NCI-H524 (cell line): ENCODE measurements at regions not wholly inside any gene's neighbourhood (a gene's known extent, or its start where the extent isn't known, plus 50 kb on each side); places are given as distances from the start of the nearest gene placed in this dataset.
A peak's percentile ranks its signal among the peaks of the same experiment; 100 is the strongest.

Experiments used
- DNase-seq, 2 experiments: peaks; one replicate each; lab custom pipeline; 2025; lab: John Stamatoyannopoulos, UW

DNA sequence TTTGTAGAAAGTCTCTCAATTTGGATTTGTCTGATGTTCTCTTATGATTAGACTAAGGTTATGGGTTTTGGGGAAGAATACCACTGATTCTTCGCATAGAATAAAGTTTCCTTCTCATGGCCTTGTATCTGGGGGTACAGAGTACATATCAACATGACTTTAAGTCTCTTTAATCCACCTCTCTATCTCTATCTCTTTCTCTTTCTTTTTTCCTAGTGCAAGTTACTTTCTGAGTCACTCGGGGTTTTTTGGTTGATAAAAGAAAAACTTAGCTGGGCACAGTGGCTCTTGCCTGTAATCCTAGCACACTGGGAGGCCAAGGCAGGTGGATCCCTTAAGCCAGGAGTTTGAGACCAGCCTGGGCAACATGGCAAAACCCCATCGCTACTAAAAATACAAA is 100.1 kb upstream of the MAP4K3 start:
- no peak for DNase-seq

DNA sequence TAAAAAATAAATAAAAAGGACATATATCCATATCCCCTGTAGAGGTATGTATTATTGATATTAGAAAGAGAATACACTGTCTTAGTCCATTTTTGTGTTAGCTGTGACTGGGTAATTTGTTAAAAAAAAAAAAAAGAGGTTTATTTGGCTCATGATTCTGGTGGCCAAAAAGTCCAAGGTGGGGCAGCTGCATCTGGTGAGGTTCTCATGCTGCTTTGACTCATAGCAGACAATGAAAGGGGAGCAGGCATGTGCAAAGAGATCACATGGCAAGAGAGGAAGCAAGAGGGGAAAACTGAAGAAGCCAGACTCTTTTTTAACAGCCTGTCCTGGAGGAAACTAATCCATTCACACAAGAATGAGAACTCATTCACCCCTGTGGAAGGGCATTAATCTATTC is 101.6 kb upstream of the MAP4K3 start:
- no peak for DNase-seq

DNA sequence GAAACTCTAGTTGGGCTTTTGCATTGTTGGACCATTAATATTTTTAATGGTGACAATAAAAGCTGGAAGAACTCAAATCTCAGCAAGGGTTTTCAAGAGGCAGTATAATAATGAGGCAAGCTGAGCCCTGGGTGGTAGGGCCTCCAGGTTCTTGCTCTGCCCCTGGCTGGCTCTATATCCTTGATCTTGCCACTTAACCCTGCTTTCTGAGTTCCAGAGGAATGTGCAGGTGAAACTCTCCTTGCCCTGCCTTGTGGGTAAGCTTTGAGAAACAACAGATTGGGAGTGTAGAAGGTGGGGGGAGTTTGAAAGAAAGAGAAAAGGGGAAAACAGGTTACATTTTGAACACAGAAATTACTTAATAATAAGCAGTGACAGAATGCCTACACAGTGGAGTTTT is 103.3 kb upstream of the MAP4K3 start:
- DNase-seq = no peak

DNA sequence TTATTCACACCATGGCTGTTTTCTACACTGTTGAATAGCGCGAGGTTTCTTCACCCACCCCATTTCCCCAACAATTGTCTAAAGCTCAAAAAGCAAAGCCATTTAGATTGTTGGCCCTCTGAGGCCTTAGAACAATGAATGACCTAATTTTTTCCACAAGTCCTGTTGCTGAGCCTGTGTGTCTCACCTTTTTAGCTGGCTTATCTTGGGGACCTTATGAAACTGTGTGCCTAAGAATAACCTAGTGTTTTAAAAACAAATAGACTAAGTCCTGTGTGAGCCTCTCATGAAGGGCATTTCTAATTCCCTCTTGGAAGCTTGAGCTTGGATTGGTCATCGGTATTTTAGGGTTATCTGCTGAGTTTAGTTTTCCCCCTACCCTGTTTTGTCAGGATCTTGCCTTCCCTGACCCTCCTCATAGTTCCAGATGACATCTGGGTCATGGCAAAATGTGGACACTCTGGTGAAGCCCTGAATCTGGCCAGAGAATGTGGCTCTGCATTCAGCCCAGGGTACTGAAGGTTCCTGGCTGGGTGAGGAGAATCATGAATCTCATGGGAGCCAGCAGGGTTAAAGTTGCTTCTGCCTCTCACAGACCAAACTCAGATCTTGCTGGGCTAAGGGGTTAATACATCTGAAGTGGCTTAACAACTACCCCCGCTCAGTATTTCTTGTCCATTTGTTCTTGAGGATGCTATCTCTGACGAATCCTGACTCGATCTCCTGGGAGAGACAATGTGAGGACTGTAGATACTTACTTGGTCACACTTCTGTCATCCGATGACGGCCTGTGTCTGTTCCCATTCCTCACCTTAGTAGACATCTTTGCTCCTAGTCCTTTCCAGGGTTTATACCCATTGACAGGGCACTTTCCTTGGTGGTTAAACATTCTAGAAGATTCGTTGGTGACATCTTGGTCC is 104.2 kb upstream of the MAP4K3 start:
- no peak for DNase-seq

DNA sequence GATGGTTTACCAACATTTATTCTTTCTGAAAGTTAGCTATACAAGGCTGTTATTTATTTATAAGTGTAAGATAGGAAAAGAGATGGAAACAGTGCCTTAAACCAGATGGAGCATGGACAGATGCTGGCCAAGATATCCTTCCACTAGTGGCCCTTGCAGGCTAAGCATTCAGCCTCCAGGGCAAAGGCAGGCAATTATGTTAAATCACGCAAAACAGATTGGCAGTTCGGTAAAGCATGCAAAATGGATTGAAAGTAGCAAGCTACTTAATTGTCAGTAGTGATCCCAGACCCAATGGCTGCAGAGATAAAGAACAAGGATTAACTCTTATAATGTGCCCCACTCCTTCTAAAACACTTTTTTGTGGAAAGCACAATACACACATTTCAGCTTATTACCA is 105.4 kb upstream of the MAP4K3 start:
- peak; percentile 56 to 85 for DNase-seq

DNA sequence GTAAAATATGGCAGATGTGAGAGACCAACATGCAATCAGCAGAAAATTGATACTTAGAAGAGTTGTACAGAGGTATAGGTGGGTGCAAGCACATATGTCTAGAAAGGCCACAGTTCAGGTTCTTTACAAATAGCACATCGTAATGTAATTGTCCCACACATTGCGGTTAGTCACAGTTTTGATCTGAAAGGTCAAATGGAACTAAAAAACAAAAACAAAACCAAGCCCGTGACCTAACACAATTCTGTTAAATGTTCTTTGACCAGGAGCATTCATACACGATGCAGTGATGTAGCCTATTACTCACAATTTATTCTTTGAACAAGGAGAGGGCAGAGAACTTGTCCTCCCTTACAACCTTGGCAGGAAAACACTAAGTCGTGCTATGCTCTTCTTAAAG is 108.9 kb upstream of the MAP4K3 start:
- DNase-seq = no peak

DNA sequence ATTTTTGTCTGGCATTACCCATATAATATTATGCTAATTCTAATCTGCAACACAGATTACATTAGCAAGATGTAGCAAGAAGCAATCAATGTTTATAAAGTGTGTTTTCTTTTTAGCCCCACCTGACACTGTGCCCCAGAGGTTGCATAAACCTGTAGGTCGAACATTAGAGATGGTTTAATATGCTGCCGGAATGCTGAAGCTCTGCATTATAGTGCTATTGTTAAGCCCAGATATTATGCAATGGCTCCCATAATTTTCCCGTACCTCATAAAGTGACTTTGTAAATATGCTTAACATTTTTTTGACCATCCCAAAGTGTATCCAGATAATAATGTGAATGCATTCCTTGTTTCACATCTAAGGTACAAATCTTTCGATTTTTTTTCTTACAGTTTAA is 109.3 kb upstream of the MAP4K3 start:
- DNase-seq = no peak

DNA sequence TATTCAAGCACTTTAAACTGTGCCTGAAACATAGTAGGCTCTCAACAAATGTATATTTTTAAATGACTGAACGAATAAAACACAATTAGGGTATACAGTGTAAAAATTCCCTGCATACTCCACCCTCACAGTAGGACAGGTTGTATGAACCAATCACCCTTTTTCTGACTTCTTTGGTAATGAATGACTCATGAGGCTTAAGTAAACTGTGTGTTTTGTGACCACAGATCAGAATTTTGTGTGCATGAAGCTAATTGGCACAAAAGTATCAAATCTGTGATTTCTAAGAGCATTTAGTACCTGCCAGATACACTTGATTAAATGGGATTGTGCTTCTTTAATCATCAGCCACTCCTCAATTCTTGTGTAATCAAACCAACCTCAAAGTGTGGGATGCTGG is 109.9 kb upstream of the MAP4K3 start:
- DNase-seq = no peak

DNA sequence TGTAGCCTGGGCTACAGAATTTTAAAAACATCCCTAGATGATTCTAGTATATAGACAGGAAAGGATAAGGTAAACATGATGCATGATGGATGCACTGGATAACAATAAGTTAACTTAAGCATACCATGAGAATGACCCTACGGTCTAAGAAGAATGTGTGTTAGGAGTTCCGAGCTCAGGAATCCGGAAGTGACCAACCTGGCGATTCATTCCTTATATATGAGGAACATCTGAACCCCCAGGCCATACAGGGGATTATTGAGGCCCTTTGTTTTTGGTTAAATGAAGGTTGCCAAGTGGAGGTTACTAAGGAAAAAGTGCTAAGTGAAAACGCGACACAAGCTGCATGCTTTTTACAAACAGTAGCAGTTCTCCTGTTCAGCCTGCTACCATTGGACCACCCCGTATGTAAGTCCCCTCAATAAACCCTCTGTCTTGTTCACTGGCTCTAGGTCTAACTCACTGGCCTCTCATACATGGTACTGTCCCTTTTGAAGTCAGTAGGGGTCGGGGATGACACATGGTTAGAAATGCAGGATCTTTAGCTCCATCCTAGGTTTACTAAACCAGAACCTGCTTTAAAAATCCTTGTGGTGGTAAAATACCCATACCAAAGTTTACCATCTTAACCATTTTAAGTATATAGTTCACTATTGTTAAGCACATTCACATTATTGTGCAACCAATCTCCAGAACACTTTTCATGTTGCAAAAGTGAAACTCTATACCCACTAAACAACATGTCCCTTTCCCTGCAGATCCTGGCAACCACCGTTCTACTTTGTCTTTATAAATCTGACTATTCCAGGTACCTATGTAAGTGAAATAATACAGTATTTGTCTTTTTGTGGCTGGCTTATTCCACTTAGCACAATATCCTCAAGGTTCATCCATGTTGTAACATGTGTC is 111.0 kb upstream of the MAP4K3 start:
- no peak for DNase-seq

DNA sequence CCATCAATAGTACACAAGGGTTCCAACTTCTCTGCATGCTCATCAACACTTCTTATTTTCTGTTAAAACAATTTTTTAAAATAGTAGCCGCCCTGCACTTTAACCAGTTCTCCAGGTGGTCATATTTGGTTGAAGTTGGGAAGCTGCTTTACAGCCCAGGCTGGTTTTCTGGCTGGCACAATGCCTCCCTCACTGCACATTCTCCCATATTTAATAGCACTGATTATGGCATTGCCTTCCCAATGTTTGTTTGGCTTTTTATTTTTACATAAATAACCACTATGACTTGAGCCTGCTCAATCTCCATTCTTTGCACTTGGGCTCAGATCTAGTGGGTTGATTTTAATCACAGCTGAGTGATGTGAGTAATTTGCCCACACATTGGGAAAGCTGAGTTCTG is 111.9 kb upstream of the MAP4K3 start:
- no peak for DNase-seq

DNA sequence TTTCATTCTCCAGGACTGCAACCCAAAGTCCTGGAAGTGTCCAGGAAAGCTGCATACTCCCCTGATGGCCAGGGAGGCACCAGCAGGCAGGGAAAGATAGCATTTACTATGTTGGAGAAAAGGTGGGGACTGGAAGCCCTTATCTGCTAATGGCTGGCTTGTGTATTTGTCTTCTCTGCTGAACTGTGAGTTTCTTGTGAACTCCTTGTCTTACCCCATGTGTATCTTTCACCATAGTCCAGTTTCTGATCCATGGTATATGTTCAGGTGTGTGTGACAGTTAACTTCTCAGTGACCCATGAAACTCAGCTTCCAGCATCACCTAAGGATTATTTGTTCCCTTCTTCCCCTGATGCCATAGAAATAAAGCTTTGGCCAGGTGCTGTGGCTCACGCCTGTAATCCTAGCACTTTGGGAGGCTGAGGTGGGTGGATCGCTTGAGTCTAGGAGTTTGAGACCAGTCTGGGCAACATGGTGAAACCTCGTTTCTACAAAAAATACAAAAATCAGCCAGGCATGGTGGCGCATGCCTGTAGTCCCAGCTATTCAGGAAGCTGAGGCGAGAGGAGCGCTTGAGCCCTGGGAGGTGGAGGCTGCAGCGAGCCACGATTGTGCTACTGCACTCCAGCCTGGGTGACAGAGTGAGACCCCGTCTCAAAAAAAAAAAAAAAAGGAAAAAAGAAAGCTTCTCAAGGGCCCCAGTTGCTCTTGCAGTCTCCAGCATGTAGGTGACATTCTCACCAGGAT is 112.8 kb upstream of the MAP4K3 start:
- no peak for DNase-seq

DNA sequence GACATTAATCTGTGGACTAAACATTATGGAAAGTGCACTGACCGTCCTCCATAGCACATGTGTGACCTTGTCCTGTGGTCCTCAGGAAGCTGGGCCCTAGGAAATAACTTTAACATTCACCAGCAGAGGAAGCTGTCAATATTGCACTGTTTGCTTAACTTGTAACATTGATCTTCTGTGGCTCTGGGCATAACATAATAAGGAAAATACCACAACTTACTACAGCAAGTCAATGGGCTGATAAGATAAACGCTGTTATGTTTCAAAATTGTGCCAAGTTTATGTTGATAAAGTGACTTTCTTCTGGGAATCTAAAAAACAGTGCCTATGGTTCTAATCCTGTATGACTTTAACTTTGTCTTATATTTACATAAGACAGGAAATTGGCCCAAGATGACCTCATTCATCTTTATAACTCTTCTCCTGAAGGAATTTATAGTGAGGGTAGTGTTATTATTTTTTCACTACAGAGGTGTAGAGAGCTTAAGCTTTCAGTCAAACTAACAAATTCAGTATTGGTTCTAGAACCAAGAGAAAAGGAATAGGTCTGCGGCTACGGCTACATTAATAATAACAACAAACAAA is 113.7 kb upstream of the MAP4K3 start:
- DNase-seq = no peak

DNA sequence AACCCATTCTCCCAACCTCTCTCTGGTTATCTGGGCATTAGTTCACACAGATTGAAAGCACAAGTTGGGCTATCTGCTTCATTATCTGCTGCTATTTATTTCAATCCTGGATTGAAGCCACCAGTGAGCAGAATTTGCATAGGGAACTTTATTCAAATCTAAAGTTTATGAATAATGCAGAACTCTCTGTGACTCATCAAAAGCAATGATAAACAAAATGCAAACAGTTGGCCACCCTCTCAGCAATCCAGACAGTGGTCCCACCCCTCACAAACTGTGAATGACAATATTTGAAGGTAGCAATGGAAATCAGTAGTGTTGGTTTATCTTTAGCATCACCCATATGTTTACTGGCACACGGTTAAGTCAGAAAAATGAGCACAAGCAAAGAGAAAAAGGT is 106.8 kb upstream of the TMEM178A start:
- DNase-seq = no peak

DNA sequence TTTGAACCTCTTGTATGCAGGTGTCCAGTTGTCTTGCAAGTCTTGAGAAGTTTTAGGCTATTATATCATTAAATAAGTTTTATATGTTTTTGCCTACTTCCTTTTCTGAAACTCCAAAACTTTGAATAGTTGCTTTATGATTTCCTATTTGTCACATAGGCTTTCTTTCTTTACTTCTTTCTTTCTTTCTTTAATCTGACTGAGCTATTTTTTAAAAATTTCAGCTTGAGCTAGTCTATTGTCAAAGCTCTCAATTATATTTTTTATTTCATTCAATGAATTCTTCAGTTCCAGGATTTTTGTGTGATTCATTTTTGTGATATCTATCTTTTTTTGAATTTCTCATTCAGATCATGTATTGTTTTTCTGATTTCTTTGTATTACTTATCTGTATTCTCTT is 102.1 kb upstream of the TMEM178A start:
- no peak for DNase-seq

DNA sequence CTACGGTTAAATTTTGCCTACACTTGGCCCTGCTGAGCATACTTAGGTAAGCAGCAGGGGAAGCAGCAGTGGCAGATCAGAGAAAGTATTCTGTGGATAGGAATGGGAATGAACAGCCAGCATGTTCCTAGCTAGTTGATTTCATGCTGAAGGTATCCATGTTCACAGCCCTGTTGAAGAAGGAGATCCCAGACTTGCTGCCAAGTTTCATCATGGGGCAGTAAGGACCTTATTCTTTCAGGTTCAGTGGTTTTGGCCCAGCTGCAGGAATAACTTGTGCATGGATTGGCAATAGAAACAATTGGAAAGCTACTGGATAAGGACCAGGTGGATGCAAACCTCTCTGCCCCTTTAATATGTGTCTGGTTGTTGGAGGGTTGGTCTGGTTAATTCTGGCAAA is 98.2 kb upstream of the TMEM178A start:
- no peak for DNase-seq

DNA sequence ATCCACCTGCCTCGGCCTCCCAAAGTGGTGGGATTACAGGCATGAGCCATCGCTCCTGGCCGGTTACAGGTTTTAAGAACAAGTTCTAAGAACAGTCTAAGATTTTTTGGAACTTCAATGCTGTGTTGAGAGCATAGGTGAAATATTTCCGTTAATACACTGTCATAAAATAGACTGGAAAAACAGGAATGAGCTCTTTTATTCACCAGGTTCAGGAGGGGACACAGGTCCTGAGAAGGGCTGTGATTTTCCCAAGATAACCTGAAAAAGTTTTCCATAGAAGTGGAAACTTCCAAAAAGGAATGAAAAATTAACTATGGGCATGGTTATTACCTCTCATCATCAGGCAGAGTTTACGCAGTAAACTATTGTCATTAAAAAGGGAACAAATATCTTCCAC is 97.6 kb upstream of the TMEM178A start:
- DNase-seq = no peak

DNA sequence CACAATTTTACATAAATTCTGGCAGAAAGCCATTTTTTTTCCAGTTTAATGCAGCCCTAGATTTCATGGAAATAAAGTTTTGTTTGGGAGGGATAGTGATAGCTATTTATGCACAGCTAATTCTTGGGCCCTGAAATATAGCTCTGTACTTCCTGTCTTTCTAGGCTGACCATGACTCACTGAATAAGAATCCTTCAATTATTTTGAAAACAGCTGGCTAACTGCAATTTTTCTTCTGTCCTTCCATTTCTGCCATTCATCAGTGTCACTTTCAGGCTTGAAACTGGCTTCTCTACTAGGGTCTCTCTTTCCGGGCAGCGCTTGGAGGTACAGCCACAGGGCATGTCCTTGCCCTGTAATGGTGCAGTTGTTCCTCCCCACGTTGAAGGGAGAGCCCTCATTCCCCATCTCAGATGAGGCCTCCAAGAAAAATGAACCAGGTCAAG is 97.1 kb upstream of the TMEM178A start:
- DNase-seq = no peak

DNA sequence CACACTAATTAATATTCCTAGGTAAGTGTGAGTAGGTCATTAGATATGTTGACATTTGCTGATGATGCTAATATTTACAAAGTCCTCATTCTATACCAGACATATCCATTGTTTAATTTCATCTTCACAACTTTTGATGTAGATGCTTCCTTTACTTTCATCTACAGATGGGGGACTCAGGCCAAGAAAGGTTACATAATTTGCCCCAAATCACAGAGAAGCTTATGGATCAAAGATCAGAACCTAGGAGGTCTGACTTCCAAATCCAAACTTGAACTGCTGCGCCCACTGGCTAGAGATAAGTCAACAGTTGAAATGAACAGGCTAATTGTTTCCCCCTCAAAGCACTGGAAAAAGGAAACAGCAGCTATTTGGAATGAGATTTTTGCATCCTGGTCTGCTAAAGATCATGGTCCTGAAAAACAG is 95.6 kb upstream of the TMEM178A start:
- DNase-seq = no peak

DNA sequence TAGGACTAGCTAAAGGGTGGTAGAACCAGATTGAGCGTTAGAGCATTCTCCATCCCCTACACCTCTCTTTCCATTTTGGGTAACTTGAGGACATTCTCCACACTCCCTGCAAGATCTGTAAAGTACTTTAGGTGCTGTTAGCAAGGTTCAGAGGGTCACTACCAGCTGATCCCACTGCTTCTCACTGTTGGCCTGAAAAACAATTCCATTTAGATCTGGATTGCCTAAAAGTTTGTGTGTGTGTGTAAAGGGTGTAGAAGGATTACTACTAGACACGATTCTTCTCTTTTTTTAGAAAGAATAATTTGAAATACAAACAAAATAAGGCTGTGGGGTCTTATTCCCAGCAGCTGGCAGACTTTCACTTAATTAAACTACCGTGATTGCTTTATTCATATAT is 95.1 kb upstream of the TMEM178A start:
- DNase-seq = no peak

DNA sequence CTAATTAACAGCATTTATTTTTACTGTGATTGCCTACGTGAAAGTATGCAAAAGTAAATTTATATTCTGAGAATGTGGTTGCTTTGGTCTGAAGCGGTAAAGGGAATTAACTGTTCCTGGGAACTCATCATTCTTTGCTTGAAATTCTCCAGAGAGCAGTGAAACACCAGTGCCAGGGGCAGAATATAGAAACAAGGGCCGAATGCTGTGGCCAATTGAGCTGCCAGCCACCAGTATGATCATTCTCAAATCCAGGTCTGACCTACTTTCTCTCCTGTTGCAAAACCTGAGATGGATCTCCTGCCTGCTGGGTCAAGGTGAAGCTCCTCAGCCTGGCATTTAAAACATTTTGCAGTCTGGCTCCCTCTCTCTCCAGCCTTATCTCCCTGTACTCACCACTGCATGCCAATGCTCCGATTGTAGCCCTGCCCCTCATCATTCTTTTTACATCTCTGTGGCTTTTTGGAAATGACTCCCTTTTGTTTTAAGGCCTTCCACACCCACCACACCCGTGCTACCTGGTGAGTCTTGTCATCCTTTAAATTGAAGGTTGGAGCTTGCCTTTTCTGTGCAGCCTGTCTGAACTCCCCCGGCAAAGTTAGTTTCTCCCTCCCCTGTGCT is 94.5 kb upstream of the TMEM178A start:
- no peak for DNase-seq

DNA sequence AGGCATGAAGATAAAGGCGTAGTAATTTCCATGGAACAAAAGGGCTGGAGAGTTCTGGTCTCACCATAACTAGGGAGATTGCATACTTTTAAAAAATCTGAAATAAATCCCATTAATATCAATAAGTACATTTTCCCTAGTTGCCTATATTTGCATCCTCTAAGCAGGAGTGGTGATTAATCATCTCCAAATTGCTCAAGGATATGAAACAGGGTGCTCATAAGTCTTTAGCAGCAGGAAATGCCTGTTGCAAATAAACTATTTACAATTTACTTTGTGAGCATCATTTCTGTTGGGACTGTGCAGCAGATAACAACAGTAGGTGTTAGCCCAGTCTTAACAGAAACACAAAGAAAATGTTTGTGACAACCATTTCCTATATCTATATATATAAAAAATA is 92.4 kb upstream of the TMEM178A start:
- no peak for DNase-seq
